HEK293 (cell line): ENCODE measurements at regions not wholly inside any gene's neighbourhood (a gene's known extent, or its start where the extent isn't known, plus 50 kb on each side); places are given as distances from the start of the nearest gene placed in this dataset.

Source experiments
- CTCF ChIA-PET: fragments of 350-600 bp; formaldehyde crosslinking; extraction: SDS; loops from one replicate; lab custom pipeline; 2021; ENCODE audit warnings: antibody characterized with exemption; lab: Yijun Ruan, JAX
- POLR2A ChIA-PET: fragments of 300-600 bp; formaldehyde crosslinking; extraction: SDS; loops from one replicate; lab custom pipeline; 2020; ENCODE audit warnings: antibody characterized with exemption, inconsistent platforms; lab: Yijun Ruan, JAX
- H3K27ac ChIP-seq: fragments of 200-500 bp; sonication (Bioruptor generic); 2 replicates; pipeline ENCODE4 v1.5.1; 2014; ENCODE audit warnings: low read depth, low read length, control low read depth, inconsistent platforms; ENCODE audit errors: extremely low read depth
- H3K36me3 ChIP-seq, 2 experiments: fragments of 200-500 bp in 1 of 2; sonication (Bioruptor generic) in 1 of 2; 1 replicate in 1 of 2; 2 replicates in 1 of 2; pipeline ENCODE4 v1.5.1; 2014 to 2017; ENCODE audit warnings: inconsistent platforms in 2 of 2, low read length in 2 of 2; ENCODE audit not compliant: control insufficient read depth in 2 of 2, insufficient read depth in 1 of 2
- H3K4me1 ChIP-seq: fragments of 200-500 bp; sonication (Bioruptor generic); 2 replicates; pipeline ENCODE4 v1.5.1; 2014; ENCODE audit warnings: mild to moderate bottlenecking, low read length, inconsistent platforms; ENCODE audit not compliant: control insufficient read depth, insufficient read depth
- H3K4me3 ChIP-seq: 2 replicates; pipeline ENCODE4 v1.5.1; 2011; ENCODE audit warnings: low read depth, mild to moderate bottlenecking, control low read depth, low read length, moderate library complexity
- H3K9me3 ChIP-seq: fragments of 200-500 bp; sonication (Bioruptor generic); 2 replicates; pipeline ENCODE4 v1.5.1; 2014; ENCODE audit warnings: low read depth, low read length, inconsistent platforms; ENCODE audit not compliant: control insufficient read depth, insufficient read depth
- GLIS2 ChIP-seq: fragments of 450-650 bp; formaldehyde crosslinking; IDR thresholded peaks from 2 replicates; pipeline ENCODE4 v1.5.1; 2016; ENCODE audit warnings: missing biosample characterization, missing genetic modification characterization
- SETDB1 ChIP-seq: IDR thresholded peaks from one replicate; pipeline ENCODE4 v1.6.1; 2017; ENCODE audit warnings: mild to moderate bottlenecking, low read length, moderate library complexity, mixed read lengths; ENCODE audit not compliant: insufficient read length
- YY1 ChIP-seq: fragments of 450-650 bp; formaldehyde crosslinking; IDR thresholded peaks from 2 replicates; pipeline ENCODE4 v1.5.1; 2018; ENCODE audit warnings: missing biosample characterization, missing genetic modification characterization
- ZFP69B ChIP-seq: fragments of 450-650 bp; formaldehyde crosslinking; IDR thresholded peaks from 2 replicates; pipeline ENCODE4 v1.5.1; 2016; ENCODE audit warnings: missing biosample characterization, missing genetic modification characterization
- ZNF155 ChIP-seq: fragments of 450-650 bp; formaldehyde crosslinking; IDR thresholded peaks from 2 replicates; pipeline ENCODE4 v1.5.1; 2016; ENCODE audit warnings: missing biosample characterization, missing genetic modification characterization
- ZNF169 ChIP-seq: fragments of 450-650 bp; formaldehyde crosslinking; IDR thresholded peaks from 2 replicates; pipeline ENCODE4 v1.5.1; 2016; ENCODE audit warnings: missing biosample characterization, missing genetic modification characterization
- ZNF2 ChIP-seq: fragments of 450-650 bp; formaldehyde crosslinking; IDR thresholded peaks from 2 replicates; pipeline ENCODE4 v1.5.1; 2016; ENCODE audit warnings: missing biosample characterization, missing genetic modification characterization
- ZNF23 ChIP-seq: fragments of 450-650 bp; formaldehyde crosslinking; IDR thresholded peaks from 2 replicates; pipeline ENCODE4 v1.5.1; 2016; ENCODE audit warnings: missing biosample characterization, missing genetic modification characterization, borderline replicate concordance
- ZNF341 ChIP-seq: fragments of 450-650 bp; formaldehyde crosslinking; IDR thresholded peaks from 2 replicates; pipeline ENCODE4; 2016; ENCODE audit warnings: low read depth, missing biosample characterization, missing genetic modification characterization
- ZNF626 ChIP-seq: fragments of 450-650 bp; sonication (Bioruptor Pico); formaldehyde crosslinking; IDR thresholded peaks from 2 replicates; pipeline ENCODE4 v1.5.1; 2018; ENCODE audit warnings: missing biosample characterization, missing genetic modification characterization, inconsistent platforms
- ZNF747 ChIP-seq: fragments of 450-650 bp; formaldehyde crosslinking; IDR thresholded peaks from 2 replicates; pipeline ENCODE4 v1.5.1; 2016; ENCODE audit warnings: missing biosample characterization, missing genetic modification characterization
- ZNF776 ChIP-seq: fragments of 450-650 bp; formaldehyde crosslinking; IDR thresholded peaks from 2 replicates; pipeline ENCODE4 v1.5.0; 2017; ENCODE audit warnings: missing biosample characterization, missing genetic modification characterization, borderline replicate concordance
- TF ChIP-seq, protein P1 (sequence below): fragments of 450-650 bp; formaldehyde crosslinking; IDR thresholded peaks from 2 replicates; pipeline ENCODE4 v1.5.1; 2017; ENCODE audit warnings: missing biosample characterization, missing genetic modification characterization
- TF ChIP-seq, protein P2 (sequence below): fragments of 450-650 bp; formaldehyde crosslinking; IDR thresholded peaks from 2 replicates; pipeline ENCODE4 v1.5.1; 2016; ENCODE audit warnings: missing biosample characterization, missing genetic modification characterization
- TF ChIP-seq, protein P3 (sequence below): fragments of 450-650 bp; formaldehyde crosslinking; conservative IDR thresholded peaks from 2 replicates; pipeline ENCODE4 v1.5.1; 2016; ENCODE audit warnings: low read depth, missing biosample characterization, missing genetic modification characterization
- TF ChIP-seq, protein P4 (sequence below): fragments of 450-650 bp; formaldehyde crosslinking; IDR thresholded peaks from 2 replicates; pipeline ENCODE4 v1.5.1; 2016; ENCODE audit warnings: missing biosample characterization, missing genetic modification characterization
- TF ChIP-seq, protein P5 (sequence below): fragments of 450-650 bp; formaldehyde crosslinking; IDR thresholded peaks from 2 replicates; pipeline ENCODE4 v1.5.1; 2016; ENCODE audit warnings: missing biosample characterization, missing genetic modification characterization
- TF ChIP-seq, protein P6 (sequence below): fragments of 450-650 bp; formaldehyde crosslinking; IDR thresholded peaks from 2 replicates; pipeline ENCODE4 v1.5.1; 2016; ENCODE audit warnings: missing biosample characterization, missing genetic modification characterization
- TF ChIP-seq, protein P7 (sequence below): fragments of 450-650 bp; formaldehyde crosslinking; IDR thresholded peaks from 2 replicates; pipeline ENCODE4 v1.5.1; 2016; ENCODE audit warnings: missing biosample characterization, missing genetic modification characterization

DNA sequence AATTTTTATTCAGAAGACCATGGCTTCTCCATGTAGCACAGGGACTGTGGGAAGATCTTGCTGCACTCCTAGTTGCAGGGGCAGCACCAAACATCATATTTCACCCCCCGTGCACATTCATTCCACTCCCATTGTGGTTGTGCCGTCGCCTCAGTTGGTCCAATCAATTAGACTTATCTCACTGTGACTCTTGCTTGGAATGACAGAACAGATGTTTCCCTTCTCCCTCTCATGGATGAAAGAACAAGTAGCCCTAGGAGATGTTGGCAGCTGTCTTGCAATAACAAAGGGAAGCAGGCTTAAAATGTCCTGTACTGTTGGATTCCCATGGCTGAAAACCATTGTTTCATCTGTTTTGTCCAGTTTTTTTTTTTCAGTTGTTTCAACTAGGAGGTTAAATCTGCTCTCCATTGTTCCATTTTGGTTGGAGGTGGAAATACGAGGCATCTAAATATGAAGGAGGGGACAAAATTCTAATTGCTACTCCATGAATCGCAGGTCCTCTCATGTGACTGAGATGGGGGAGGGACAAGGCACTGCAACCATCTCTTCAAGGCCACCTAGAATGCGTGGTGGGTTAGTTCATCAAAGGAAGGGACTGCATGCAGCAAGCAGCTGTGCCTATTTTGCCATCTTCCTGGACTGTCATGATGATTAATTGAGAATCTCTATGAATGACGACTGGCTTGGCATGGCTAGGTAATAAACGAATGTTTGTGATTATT lies 214.4 kb downstream of the NSG2 start (continued):
- TF ChIP-seq, protein P1, sequence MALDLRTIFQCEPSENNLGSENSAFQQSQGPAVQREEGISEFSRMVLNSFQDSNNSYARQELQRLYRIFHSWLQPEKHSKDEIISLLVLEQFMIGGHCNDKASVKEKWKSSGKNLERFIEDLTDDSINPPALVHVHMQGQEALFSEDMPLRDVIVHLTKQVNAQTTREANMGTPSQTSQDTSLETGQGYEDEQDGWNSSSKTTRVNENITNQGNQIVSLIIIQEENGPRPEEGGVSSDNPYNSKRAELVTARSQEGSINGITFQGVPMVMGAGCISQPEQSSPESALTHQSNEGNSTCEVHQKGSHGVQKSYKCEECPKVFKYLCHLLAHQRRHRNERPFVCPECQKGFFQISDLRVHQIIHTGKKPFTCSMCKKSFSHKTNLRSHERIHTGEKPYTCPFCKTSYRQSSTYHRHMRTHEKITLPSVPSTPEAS, result no peak
- TF ChIP-seq ZNF776 (tag by site-specific recombination), result no peak
- no peak for TF ChIP-seq ZNF747 (tag by site-specific recombination)
- TF ChIP-seq ZNF2 (tag by site-specific recombination), result no peak
- no peak for TF ChIP-seq ZNF155
- no peak for TF ChIP-seq ZFP69B (tag by site-specific recombination)
- no peak for TF ChIP-seq YY1 (tag by site-specific recombination)
- TF ChIP-seq, protein P2, sequence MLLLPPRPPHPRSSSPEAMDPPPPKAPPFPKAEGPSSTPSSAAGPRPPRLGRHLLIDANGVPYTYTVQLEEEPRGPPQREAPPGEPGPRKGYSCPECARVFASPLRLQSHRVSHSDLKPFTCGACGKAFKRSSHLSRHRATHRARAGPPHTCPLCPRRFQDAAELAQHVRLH, result no peak
- TF ChIP-seq, protein P3, sequence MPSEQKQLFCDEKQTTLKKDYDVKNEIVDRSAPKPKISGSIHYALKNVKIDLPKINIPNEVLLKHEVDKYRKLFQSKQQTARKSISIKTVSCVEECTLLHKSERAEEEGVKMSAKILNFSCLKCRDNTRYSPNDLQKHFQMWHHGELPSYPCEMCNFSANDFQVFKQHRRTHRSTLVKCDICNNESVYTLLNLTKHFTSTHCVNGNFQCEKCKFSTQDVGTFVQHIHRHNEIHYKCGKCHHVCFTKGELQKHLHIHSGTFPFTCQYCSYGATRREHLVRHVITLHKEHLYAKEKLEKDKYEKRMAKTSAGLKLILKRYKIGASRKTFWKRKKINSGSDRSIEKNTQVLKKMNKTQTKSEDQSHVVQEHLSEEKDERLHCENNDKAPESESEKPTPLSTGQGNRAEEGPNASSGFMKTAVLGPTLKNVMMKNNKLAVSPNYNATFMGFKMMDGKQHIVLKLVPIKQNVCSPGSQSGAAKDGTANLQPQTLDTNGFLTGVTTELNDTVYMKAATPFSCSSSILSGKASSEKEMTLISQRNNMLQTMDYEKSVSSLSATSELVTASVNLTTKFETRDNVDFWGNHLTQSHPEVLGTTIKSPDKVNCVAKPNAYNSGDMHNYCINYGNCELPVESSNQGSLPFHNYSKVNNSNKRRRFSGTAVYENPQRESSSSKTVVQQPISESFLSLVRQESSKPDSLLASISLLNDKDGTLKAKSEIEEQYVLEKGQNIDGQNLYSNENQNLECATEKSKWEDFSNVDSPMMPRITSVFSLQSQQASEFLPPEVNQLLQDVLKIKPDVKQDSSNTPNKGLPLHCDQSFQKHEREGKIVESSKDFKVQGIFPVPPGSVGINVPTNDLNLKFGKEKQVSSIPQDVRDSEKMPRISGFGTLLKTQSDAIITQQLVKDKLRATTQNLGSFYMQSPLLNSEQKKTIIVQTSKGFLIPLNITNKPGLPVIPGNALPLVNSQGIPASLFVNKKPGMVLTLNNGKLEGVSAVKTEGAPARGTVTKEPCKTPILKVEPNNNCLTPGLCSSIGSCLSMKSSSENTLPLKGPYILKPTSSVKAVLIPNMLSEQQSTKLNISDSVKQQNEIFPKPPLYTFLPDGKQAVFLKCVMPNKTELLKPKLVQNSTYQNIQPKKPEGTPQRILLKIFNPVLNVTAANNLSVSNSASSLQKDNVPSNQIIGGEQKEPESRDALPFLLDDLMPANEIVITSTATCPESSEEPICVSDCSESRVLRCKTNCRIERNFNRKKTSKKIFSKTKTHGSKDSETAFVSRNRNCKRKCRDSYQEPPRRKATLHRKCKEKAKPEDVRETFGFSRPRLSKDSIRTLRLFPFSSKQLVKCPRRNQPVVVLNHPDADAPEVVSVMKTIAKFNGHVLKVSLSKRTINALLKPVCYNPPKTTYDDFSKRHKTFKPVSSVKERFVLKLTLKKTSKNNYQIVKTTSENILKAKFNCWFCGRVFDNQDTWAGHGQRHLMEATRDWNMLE (tag by site-specific recombination), result no peak

DNA sequence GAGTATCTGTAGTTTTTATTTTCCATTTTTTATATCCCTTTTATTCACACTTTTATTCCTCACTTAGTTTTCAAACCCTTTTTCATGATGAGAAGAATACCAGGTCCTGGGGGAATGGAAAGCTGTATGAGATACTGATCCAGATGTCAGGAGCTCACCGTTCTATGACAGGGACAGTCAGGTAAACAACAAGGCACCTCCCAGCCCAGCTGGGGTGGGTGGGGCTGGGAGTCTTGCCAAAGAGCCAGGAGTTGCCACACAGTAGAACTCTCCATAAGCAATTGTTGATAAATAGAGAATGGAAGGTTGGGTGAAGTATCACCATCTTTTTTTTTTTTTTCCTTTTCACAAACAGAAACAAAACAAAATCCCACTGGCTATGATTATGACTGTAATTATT lies 225.8 kb downstream of the NSG2 start:
- Histone ChIP-seq H3K4me3 (no peak overlapping the region), H3K4me1 (no peaks in the 10 kb centered on the region), H3K27ac (no peak overlapping the region), H3K9me3 (no peaks in the 10 kb centered on the region; the same call in 1 of the 2 replicates), H3K36me3 (no peaks in the 10 kb centered on the region)
- CTCF ChIA-PET, result no interaction called here
- POLR2A ChIA-PET, result no interaction called here
- TF ChIP-seq, protein P4, sequence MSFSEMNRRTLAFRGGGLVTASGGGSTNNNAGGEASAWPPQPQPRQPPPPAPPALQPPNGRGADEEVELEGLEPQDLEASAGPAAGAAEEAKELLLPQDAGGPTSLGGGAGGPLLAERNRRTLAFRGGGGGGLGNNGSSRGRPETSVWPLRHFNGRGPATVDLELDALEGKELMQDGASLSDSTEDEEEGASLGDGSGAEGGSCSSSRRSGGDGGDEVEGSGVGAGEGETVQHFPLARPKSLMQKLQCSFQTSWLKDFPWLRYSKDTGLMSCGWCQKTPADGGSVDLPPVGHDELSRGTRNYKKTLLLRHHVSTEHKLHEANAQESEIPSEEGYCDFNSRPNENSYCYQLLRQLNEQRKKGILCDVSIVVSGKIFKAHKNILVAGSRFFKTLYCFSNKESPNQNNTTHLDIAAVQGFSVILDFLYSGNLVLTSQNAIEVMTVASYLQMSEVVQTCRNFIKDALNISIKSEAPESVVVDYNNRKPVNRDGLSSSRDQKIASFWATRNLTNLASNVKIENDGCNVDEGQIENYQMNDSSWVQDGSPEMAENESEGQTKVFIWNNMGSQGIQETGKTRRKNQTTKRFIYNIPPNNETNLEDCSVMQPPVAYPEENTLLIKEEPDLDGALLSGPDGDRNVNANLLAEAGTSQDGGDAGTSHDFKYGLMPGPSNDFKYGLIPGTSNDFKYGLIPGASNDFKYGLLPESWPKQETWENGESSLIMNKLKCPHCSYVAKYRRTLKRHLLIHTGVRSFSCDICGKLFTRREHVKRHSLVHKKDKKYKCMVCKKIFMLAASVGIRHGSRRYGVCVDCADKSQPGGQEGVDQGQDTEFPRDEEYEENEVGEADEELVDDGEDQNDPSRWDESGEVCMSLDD (tag by site-specific recombination), result no peak
- TF ChIP-seq, protein P5, sequence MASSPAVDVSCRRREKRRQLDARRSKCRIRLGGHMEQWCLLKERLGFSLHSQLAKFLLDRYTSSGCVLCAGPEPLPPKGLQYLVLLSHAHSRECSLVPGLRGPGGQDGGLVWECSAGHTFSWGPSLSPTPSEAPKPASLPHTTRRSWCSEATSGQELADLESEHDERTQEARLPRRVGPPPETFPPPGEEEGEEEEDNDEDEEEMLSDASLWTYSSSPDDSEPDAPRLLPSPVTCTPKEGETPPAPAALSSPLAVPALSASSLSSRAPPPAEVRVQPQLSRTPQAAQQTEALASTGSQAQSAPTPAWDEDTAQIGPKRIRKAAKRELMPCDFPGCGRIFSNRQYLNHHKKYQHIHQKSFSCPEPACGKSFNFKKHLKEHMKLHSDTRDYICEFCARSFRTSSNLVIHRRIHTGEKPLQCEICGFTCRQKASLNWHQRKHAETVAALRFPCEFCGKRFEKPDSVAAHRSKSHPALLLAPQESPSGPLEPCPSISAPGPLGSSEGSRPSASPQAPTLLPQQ (tag by site-specific recombination), result no peak
- TF ChIP-seq ZNF23 (tag by site-specific recombination) (no peak), ZNF626 (no peak), SETDB1 (no peak), GLIS2 (tag by site-specific recombination) (no peak), ZNF169 (tag by site-specific recombination) (no peak), ZNF341 (tag by site-specific recombination) (no peak)
- TF ChIP-seq, protein P6, sequence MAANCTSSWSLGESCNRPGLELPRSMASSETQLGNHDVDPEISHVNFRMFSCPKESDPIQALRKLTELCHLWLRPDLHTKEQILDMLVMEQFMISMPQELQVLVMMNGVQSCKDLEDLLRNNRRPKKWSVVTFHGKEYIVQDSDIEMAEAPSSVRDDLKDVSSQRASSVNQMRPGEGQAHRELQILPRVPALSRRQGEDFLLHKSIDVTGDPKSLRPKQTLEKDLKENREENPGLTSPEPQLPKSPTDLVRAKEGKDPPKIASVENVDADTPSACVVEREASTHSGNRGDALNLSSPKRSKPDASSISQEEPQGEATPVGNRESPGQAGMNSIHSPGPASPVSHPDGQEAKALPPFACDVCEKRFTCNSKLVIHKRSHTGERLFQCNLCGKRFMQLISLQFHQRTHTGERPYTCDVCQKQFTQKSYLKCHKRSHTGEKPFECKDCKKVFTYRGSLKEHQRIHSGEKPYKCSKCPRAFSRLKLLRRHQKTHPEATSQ (tag by site-specific recombination), result no peak
- TF ChIP-seq, protein P7, sequence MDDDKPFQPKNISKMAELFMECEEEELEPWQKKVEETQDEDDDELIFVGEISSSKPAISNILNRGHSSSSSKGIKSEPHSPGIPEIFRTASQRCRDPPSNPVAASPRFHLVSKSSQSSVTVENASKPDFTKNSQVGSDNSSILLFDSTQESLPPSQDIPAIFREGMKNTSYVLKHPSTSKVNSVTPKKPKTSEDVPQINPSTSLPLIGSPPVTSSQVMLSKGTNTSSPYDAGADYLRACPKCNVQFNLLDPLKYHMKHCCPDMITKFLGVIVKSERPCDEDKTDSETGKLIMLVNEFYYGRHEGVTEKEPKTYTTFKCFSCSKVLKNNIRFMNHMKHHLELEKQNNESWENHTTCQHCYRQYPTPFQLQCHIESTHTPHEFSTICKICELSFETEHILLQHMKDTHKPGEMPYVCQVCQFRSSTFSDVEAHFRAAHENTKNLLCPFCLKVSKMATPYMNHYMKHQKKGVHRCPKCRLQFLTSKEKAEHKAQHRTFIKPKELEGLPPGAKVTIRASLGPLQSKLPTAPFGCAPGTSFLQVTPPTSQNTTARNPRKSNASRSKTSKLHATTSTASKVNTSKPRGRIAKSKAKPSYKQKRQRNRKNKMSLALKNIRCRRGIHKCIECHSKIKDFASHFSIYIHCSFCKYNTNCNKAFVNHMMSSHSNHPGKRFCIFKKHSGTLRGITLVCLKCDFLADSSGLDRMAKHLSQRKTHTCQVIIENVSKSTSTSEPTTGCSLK, result no peak
